ENCODE measurements at regions not wholly inside any gene's neighbourhood (a gene's known extent, or its start where the extent isn't known, plus 50 kb on each side); places are given as distances from the start of the nearest gene placed in this dataset.

GRCh38 chr4:54499308-54500074, 158.3 kb upstream of the KIT start:
- Histone ChIP-seq H3K9ac (ENCODE audit: low read length) (no peak overlapping the region), H3K27me3 (ENCODE audit: control insufficient read depth, insufficient read depth, low read length) (no peaks in the 10 kb centered on the region), H3K4me3 (ENCODE audit: low read length) (no peak overlapping the region), H3K36me3 (ENCODE audit: control insufficient read depth, insufficient read depth, low read length) (no peaks in the 10 kb centered on the region), H3K4me1 (ENCODE audit: control insufficient read depth, insufficient read depth, low read length) (no peaks in the 10 kb centered on the region), H3K9me3 (ENCODE audit: control insufficient read depth, low read length) (no peaks in the 10 kb centered on the region)

- Histone ChIP-seq H3K9me3 (ENCODE audit: control insufficient read depth, low read length) (no peaks in the 10 kb centered on the region), H3K27me3 (ENCODE audit: control insufficient read depth, insufficient read depth, low read length) (no peaks in the 10 kb centered on the region), H3K36me3 (ENCODE audit: control insufficient read depth, insufficient read depth, low read length) (no peaks in the 10 kb centered on the region), H3K4me1 (ENCODE audit: control insufficient read depth, insufficient read depth, low read length) (no peaks in the 10 kb centered on the region), H3K4me3 (ENCODE audit: low read length) (no peak overlapping the region), H3K9ac (ENCODE audit: low read length) (no peak overlapping the region)
Measured at GRCh38 chr4:54505362-54505761, 152.4 kb upstream of the KIT start.

- Histone ChIP-seq H3K4me1 (ENCODE audit: control insufficient read depth, insufficient read depth, low read length) (no peaks in the 10 kb centered on the region), H3K4me3 (ENCODE audit: low read length) (no peak overlapping the region), H3K36me3 (ENCODE audit: control insufficient read depth, insufficient read depth, low read length) (no peaks in the 10 kb centered on the region), H3K9me3 (ENCODE audit: control insufficient read depth, low read length) (no peaks in the 10 kb centered on the region), H3K27me3 (ENCODE audit: control insufficient read depth, insufficient read depth, low read length) (no peaks in the 10 kb centered on the region), H3K9ac (ENCODE audit: low read length) (no peak overlapping the region)
Measured at GRCh38 chr4:54505996-54506395, 151.8 kb upstream of the KIT start.

GRCh38 chr4:54509057-54509456, 148.7 kb upstream of the KIT start:
- Histone ChIP-seq H3K36me3 (ENCODE audit: control insufficient read depth, insufficient read depth, low read length) (no peaks in the 10 kb centered on the region), H3K9ac (ENCODE audit: low read length) (no peak overlapping the region), H3K27me3 (ENCODE audit: control insufficient read depth, insufficient read depth, low read length) (no peaks in the 10 kb centered on the region), H3K9me3 (ENCODE audit: control insufficient read depth, low read length) (no peaks in the 10 kb centered on the region), H3K4me3 (ENCODE audit: low read length) (no peak overlapping the region), H3K4me1 (ENCODE audit: control insufficient read depth, insufficient read depth, low read length) (no peaks in the 10 kb centered on the region)

GRCh38 chr4:54513204-54513603, 144.6 kb upstream of the KIT start:
- Histone ChIP-seq H3K9ac (ENCODE audit: low read length) (no peak overlapping the region), H3K4me1 (ENCODE audit: control insufficient read depth, insufficient read depth, low read length) (no peaks in the 10 kb centered on the region), H3K27me3 (ENCODE audit: control insufficient read depth, insufficient read depth, low read length) (no peaks in the 10 kb centered on the region), H3K9me3 (ENCODE audit: control insufficient read depth, low read length) (no peaks in the 10 kb centered on the region), H3K36me3 (ENCODE audit: control insufficient read depth, insufficient read depth, low read length) (no peaks in the 10 kb centered on the region), H3K4me3 (ENCODE audit: low read length) (no peak overlapping the region)

GRCh38 chr4:54513741-54514140, 144.0 kb upstream of the KIT start:
- Histone ChIP-seq H3K36me3 (ENCODE audit: control insufficient read depth, insufficient read depth, low read length) (no peaks in the 10 kb centered on the region), H3K4me1 (ENCODE audit: control insufficient read depth, insufficient read depth, low read length) (no peaks in the 10 kb centered on the region)

GRCh38 chr4:54516556-54517215, 141.1 kb upstream of the KIT start:
- Histone ChIP-seq H3K4me1 (ENCODE audit: control insufficient read depth, insufficient read depth, low read length) (no peaks in the 10 kb centered on the region), H3K27me3 (ENCODE audit: control insufficient read depth, insufficient read depth, low read length) (no peaks in the 10 kb centered on the region), H3K9me3 (ENCODE audit: control insufficient read depth, low read length) (no peaks in the 10 kb centered on the region)

More at GRCh38 chr4:54513741-54514140, 144.0 kb upstream of the KIT start:
- Histone ChIP-seq H3K27me3 (ENCODE audit: control insufficient read depth, insufficient read depth, low read length) (no peaks in the 10 kb centered on the region), H3K9me3 (ENCODE audit: control insufficient read depth, low read length) (no peaks in the 10 kb centered on the region), H3K9ac (ENCODE audit: low read length) (no peak overlapping the region), H3K4me3 (ENCODE audit: low read length) (no peak overlapping the region)

GRCh38 chr4:54517781-54518444, 139.8 kb upstream of the KIT start:
- H3K4me1 ChIP-seq (ENCODE audit: control insufficient read depth, insufficient read depth, low read length): no peaks in the 10 kb centered on the region
- no peak overlapping the region for H3K9ac ChIP-seq (ENCODE audit: low read length)
- H3K9me3 ChIP-seq (ENCODE audit: control insufficient read depth, low read length): no peaks in the 10 kb centered on the region
- H3K36me3 ChIP-seq (ENCODE audit: control insufficient read depth, insufficient read depth, low read length): no peaks in the 10 kb centered on the region
- no peak overlapping the region for H3K4me3 ChIP-seq (ENCODE audit: low read length)
- H3K27me3 ChIP-seq (ENCODE audit: control insufficient read depth, insufficient read depth, low read length): no peaks in the 10 kb centered on the region

More at GRCh38 chr4:54516556-54517215, 141.1 kb upstream of the KIT start:
- Histone ChIP-seq H3K36me3 (ENCODE audit: control insufficient read depth, insufficient read depth, low read length) (no peaks in the 10 kb centered on the region), H3K9ac (ENCODE audit: low read length) (no peak overlapping the region), H3K4me3 (ENCODE audit: low read length) (no peak overlapping the region)

- no peaks in the 10 kb centered on the region for H3K9me3 ChIP-seq (ENCODE audit: control insufficient read depth, low read length)
- H3K9ac ChIP-seq (ENCODE audit: low read length): no peak overlapping the region
- H3K4me3 ChIP-seq (ENCODE audit: low read length): no peak overlapping the region
- no peaks in the 10 kb centered on the region for H3K36me3 ChIP-seq (ENCODE audit: control insufficient read depth, insufficient read depth, low read length)
- H3K27me3 ChIP-seq (ENCODE audit: control insufficient read depth, insufficient read depth, low read length): no peaks in the 10 kb centered on the region
- H3K4me1 ChIP-seq (ENCODE audit: control insufficient read depth, insufficient read depth, low read length): no peaks in the 10 kb centered on the region
Measured at GRCh38 chr4:54525602-54526001, 132.2 kb upstream of the KIT start.

GRCh38 chr4:54526560-54526959, 131.2 kb upstream of the KIT start:
- H3K9me3 ChIP-seq (ENCODE audit: control insufficient read depth, low read length): no peaks in the 10 kb centered on the region
- H3K9ac ChIP-seq (ENCODE audit: low read length): no peak overlapping the region
- H3K27me3 ChIP-seq (ENCODE audit: control insufficient read depth, insufficient read depth, low read length): no peaks in the 10 kb centered on the region
- no peaks in the 10 kb centered on the region for H3K4me1 ChIP-seq (ENCODE audit: control insufficient read depth, insufficient read depth, low read length)
- H3K4me3 ChIP-seq (ENCODE audit: low read length): no peak overlapping the region
- H3K36me3 ChIP-seq (ENCODE audit: control insufficient read depth, insufficient read depth, low read length): no peaks in the 10 kb centered on the region

GRCh38 chr4:54527532-54527931, 130.2 kb upstream of the KIT start:
- H3K9me3 ChIP-seq (ENCODE audit: control insufficient read depth, low read length): no peaks in the 10 kb centered on the region
- no peak overlapping the region for H3K9ac ChIP-seq (ENCODE audit: low read length)
- no peak overlapping the region for H3K4me3 ChIP-seq (ENCODE audit: low read length)
- no peaks in the 10 kb centered on the region for H3K36me3 ChIP-seq (ENCODE audit: control insufficient read depth, insufficient read depth, low read length)
- no peaks in the 10 kb centered on the region for H3K27me3 ChIP-seq (ENCODE audit: control insufficient read depth, insufficient read depth, low read length)
- no peaks in the 10 kb centered on the region for H3K4me1 ChIP-seq (ENCODE audit: control insufficient read depth, insufficient read depth, low read length)

- Histone ChIP-seq H3K36me3 (ENCODE audit: control insufficient read depth, insufficient read depth, low read length) (no peaks in the 10 kb centered on the region), H3K4me3 (ENCODE audit: low read length) (peak overlapping the region; percentile 39), H3K9me3 (ENCODE audit: control insufficient read depth, low read length) (no peaks in the 10 kb centered on the region), H3K9ac (ENCODE audit: low read length) (peak overlapping the region; percentile 17), H3K4me1 (ENCODE audit: control insufficient read depth, insufficient read depth, low read length) (peaks cover 14% of the 10 kb centered on the region), H3K27me3 (ENCODE audit: control insufficient read depth, insufficient read depth, low read length) (no peaks in the 10 kb centered on the region)
Measured at GRCh38 chr4:54539500-54540029, 118.2 kb upstream of the KIT start.

All from mucosa of stomach (tissue), 1 donor.